HG03460 (cell line): ENCODE measurements at regions not wholly inside any gene's neighbourhood (a gene's known extent, or its start where the extent isn't known, plus 50 kb on each side); places are given as distances from the start of the nearest gene placed in this dataset.

Source experiments
- ATAC-seq: cut with Tn5 transposase; IDR thresholded peaks from one replicate; pipeline ENCODE4 v1.9.1; 2021; ENCODE audit not compliant: unreplicated experiment

GRCh38 chr6:22394691-22395090, 97.9 kb upstream of the PRL start:
- no peak for ATAC-seq

DNA sequence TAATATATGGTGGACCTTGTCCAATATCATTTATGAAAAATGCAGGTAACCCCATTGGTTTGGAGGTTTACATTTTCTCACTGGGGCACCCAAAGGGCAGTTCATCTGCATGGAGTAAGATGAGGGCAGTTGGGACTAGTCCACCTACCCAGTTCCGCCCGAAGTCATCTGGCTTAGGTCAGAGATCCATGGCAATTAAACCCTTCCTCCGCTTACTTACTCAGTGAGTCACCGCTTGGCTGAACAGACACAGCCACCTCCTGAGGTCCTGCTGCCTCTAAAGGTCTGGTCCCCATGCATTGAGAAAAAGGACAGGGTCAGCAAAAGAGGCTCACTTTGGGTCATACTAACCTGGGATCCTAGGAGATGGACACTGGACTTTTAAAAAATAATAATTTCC, 102.9 kb upstream of the PRL start:
- no peak for ATAC-seq

DNA sequence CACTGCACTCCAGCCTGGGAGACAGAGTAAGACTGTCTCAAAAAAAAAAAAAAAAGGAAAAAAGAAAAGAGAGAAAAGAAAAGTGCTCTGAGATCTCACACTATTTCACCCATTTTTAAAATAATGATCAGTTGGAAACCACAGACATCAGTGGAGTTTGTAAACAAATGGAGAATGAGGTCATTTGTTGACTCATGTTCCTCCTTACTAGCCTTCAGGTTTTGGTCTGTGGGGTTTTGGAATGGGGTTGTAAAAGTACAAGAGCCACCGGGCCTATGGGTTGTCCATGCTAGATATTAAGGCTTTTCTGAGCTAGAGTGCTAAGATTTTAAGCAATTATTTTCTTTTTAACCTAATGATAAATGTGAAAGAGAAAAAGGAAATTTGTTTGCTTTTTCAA, 104.4 kb upstream of the PRL start:
- no peak for ATAC-seq

GRCh38 chr6:22401932-22402331, 105.1 kb upstream of the PRL start:
- ATAC-seq: no peak

DNA sequence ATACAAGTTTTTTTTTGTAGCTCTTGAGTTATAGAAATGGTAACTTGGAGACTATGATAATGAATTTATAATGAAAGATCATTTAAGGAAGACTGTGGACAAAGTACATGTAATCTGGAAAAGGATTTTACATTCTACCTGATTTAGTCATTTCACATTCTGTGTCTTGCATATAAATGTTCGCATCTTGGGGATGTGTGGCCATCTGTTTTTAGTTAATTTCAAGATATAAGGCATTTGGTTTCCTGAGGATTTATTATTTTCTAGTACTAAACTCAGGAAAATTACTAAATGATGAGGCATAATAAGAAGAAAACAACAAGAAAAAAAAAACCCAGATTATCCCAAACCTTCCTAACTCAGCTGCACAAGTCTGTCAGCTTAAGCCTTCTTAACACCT, 112.7 kb upstream of the PRL start:
- no peak for ATAC-seq

DNA sequence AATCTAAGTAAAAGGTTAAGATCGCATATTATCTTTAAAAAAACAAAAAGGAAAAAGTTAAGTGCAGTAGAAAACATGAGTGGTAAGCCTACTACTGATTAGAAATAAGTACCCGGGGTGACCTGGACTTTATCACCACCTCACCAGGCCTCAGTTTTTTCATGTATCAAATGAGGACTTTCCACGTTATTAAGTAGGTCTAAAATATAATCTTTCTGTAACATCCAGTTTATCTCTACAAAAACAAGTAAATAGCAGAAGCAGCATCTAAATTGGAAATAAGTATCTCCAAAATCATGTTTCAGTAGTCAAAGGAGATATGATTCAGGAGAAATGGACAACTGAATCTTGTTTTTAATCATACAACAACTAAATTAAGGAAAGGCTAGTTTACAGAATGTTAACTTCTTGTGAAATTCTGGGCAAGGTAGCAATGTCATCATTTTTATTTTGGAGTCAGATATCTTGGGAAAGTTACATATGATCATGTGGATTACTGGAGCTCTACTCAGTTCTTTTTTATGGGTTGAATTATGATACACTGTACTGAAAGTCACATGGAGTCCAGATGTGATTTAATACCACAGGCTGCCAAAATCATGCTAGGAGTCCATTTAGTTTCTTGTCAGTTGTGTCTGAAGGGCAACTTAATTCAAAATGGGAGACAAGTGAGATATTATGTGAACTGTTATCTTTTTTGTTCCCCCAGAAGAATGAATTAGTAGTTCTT, 114.7 kb upstream of the PRL start:
- no peak for ATAC-seq

- no peak for ATAC-seq
These were observed 116.2 kb upstream of the PRL start for GRCh38 chr6:22412994-22413393.

- ATAC-seq: no peak
These were observed 117.0 kb upstream of the PRL start for GRCh38 chr6:22413681-22414311.

DNA sequence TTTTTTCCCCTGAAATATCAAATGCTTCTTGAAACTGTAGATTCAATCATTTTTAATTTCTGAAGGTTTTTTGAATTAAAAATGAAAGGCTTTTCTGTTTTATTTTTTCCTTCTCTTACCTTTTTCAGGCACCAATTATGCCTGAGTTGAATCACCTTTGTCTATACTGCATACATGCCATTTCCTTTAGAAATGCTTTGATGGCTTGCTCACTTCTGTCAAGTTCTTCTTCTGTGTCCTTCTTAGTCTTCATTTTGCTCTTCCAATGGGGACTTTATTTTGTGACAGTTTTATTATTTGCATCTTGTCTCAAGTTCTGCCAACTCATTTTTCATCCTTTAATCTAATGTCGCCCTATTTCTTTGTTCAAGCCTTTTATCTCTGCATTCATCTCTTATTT, 121.9 kb upstream of the PRL start:
- no peak for ATAC-seq

GRCh38 chr6:22421198-22421597, 124.4 kb upstream of the PRL start:
- ATAC-seq: no peak

DNA sequence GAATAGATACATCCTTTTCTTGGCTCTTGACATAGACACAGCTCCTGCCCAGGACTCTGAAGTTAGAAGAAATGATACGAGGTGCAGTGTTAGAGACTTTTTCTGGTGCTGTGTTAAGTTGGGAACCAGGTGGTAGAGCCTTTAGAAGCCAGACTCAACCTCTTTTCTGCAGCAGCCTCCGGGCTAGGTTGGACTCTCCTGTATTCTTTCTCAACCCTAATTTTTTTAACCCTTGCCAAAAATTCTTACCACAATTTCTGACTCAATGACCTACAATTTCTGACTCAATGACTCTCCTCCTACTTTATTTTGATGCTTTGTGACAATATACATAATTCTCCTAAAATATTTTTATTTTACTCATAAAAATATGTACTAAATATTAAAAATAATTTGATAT, 127.4 kb upstream of the PRL start:
- ATAC-seq: no peak

DNA sequence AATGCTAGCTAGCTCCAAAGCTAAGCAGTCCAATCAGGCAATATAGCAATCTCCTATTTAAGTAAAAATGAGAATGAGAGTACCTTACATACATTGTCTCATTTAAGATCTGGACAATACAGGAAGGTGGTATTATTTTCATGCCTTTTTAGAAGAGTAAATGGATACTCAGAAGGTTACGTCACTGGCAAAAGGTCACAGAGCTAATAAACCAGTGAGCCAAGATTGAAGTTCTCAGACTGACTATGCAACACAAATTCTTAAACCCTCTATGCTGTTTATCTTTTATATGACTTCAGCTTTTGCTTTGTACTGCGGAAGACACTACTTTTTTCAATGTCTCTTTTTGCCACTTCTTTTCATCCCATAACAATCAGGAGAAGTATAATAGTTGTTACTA, 135.2 kb upstream of the PRL start:
- no peak for ATAC-seq

- ATAC-seq: no peak
These were observed 135.6 kb upstream of the HDGFL1 start for GRCh38 chr6:22433745-22434144.

GRCh38 chr6:22435151-22435550, 134.2 kb upstream of the HDGFL1 start:
- no peak for ATAC-seq

DNA sequence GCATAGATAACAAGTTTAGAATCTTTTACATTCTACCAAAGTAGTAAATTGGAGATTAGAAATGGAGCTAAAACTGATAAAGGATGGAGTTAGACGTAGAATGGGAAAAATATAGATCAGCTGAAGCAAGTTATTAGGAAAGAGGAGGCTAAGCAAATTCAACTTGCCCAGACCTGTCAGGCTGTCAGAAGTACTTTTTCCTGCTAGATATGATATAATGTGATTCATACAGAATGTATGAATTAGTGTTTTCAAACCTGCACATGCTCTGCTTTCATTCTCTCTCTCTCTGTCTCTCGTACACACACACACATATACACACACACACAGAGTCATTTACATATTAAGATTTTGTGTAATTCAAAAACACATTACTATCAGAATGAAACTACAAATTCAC, 133.2 kb upstream of the HDGFL1 start:
- ATAC-seq: no peak

- ATAC-seq: no peak
These were observed 131.7 kb upstream of the HDGFL1 start for GRCh38 chr6:22437665-22438064.

GRCh38 chr6:22442826-22443225, 126.5 kb upstream of the HDGFL1 start:
- ATAC-seq: no peak

DNA sequence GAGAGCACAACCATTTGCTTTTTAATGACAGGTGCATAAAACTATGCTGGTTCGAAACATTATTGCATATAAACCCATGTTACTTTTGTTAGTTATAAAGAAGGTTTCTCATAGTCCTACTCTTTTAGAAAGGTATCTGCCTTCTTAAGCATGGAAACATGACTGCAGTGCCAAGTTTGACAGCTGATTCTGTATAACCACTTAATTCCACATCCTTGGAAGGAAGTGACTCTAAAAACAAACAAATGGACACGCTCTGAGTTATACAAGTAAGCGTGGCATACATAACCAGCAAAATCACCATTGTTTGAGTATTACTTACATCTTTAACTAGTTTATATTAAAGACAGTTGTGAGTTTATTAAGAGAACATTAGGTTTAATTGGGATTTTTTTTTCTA, 125.0 kb upstream of the HDGFL1 start:
- ATAC-seq: no peak

DNA sequence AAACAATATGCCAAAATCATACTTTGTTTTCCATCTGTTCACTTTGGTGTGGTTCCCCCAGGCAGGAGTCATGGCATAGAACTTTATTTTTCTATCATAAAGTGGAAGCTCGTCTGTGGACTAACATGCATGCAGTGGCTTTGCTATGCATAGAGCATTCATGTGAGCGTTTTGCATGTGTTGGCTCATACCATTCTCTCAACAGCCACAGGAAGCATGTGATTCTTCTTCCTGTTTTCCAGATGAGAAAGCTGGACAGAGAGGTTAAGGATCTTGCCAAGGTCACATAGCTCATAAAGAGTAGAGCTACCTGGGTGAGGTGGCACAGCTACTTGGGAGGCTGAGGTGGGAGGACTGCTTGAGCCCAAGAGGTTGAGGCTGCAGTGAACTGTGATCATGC, 123.4 kb upstream of the HDGFL1 start:
- ATAC-seq: no peak

- ATAC-seq: no peak
These were observed 121.8 kb upstream of the HDGFL1 start for GRCh38 chr6:22447249-22448196.

DNA sequence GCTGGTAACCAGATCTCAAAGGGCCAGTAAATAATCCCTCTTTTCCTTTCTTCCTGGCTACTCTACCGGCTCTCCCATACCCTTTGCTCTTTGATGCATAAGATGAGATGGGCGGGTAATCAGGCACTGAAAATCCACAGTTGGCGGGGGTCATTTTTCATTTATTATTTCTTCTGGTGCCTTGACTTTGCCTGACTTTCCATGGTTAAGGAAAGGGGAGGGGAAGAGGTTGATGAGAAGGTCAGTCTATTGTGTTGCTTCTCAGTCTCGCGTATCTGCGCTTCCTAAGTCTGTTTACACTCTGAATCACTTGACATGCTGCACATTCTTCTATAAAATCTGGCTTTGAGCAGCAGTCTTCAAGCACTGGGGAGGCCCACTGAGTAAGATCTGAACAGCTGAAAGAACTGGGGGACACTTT, 121.1 kb upstream of the HDGFL1 start:
- ATAC-seq: no peak

DNA sequence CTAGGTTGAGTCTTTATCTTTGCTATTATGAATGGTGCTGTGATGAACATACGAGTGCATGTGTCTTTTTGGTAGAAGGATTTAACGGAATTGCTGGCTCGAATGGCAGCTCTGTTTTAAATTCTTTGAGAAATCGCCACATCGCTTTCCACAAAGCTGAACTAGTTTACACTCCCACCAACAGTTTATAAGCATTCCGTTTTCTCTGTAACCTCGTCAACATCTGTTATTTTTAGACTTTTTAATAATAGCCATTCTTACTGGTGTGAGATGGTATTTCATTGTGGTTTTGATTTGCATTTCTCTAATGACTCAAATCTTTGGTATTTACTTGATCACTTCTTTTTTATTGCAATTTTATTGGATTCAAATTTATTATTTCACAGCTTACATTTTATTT, 117.4 kb upstream of the HDGFL1 start:
- ATAC-seq: no peak
